Keratinocyte (primary cell): ENCODE measurements at regions not wholly inside any gene's neighbourhood (a gene's known extent, or its start where the extent isn't known, plus 50 kb on each side); places are given as distances from the start of the nearest gene placed in this dataset.

Experiments used
- CTCF ChIP-seq, 3 experiments: IDR thresholded peaks in 1 of 3; conservative IDR thresholded peaks in 1 of 3; optimal IDR thresholded peaks in 1 of 3; 2 replicates in 2 of 3; 3 replicates in 1 of 3; pipeline versions ENCODE3 to v1.5.1; 2011; ENCODE audit warnings: low read length in 3 of 3, mild to moderate bottlenecking in 3 of 3, moderate library complexity in 2 of 3, control low read depth in 1 of 3, inconsistent platforms in 1 of 3; ENCODE audit not compliant: insufficient read depth in 2 of 3; ENCODE audit errors: extremely low read depth in 1 of 3
- EZH2 ChIP-seq: IDR thresholded peaks from one replicate; pipeline ENCODE4 v1.6.1; 2012; ENCODE audit warnings: inconsistent platforms, mild to moderate bottlenecking, low read length, moderate library complexity

DNA sequence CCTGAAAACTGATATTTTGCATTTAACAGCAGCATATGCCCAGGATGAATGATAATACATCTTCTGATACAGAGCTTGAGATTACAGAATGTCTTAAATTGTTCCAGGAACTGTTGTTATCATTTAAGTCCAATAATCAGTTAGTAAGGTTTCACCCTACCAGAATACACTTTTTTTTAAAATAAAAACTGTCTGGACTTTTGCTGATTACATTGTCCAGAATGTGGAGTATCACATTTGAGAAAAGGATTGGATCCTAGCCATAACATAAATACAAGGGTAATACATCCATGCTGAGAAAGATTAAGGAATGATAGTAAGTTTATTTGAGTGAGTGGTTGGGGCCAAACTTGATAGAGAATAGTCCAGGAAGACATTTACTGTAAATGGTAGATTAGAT is 71.0 kb downstream of the SEPTIN7 start:
- TF ChIP-seq CTCF (optimal IDR thresholded peaks at IDR 0.05 in 1 of 3, IDR thresholded peaks at IDR 0.05 in 1 of 3, conservative IDR thresholded peaks at IDR 0.05 in 1 of 3; ENCODE audit: extremely low read depth in 1 of 3, insufficient read depth in 2 of 3, low read length in 3 of 3) (no peak), EZH2 (no peak)
